Astrocyte (in vitro differentiated cells and primary cell): ENCODE measurements at regions not wholly inside any gene's neighbourhood (a gene's known extent, or its start where the extent isn't known, plus 50 kb on each side); places are given as distances from the start of the nearest gene placed in this dataset.

Source experiments
- DNase-seq: peaks from one replicate; pipeline ENCODE4 v3.0.0-alpha.2; 2010; ENCODE audit warnings: low read depth
- FAIRE-seq: peaks from 2 replicates; lab custom pipeline; 2011; peaks lifted over from hg19 to GRCh38; lab: Jason Lieb, UNC
- H2AFZ ChIP-seq: 2 replicates; pipeline ENCODE4 v1.6.0; 2012; ENCODE audit warnings: low read depth, low read length, inconsistent platforms
- H3K27ac ChIP-seq: 2 replicates; pipeline ENCODE4 v1.5.1; 2011; ENCODE audit warnings: low read depth, low read length, inconsistent platforms
- H3K27me3 ChIP-seq: 2 replicates; pipeline ENCODE4 v1.6.0; 2011; ENCODE audit warnings: low read length, inconsistent platforms; ENCODE audit not compliant: insufficient read depth
- H3K36me3 ChIP-seq: 2 replicates; pipeline ENCODE4 v1.5.1; 2011; ENCODE audit warnings: low read length, inconsistent platforms; ENCODE audit not compliant: insufficient read depth
- H3K4me1 ChIP-seq: 2 replicates; pipeline ENCODE4 v1.5.1; 2011; ENCODE audit warnings: low read length, inconsistent platforms; ENCODE audit not compliant: insufficient read depth
- H3K4me2 ChIP-seq: 2 replicates; pipeline ENCODE4 v1.6.0; 2012; ENCODE audit warnings: low read length, inconsistent platforms
- H3K4me3 ChIP-seq: 2 replicates; pipeline ENCODE4 v1.5.1; 2011; ENCODE audit warnings: low read depth, mild to moderate bottlenecking, low read length, inconsistent platforms; ENCODE audit not compliant: insufficient read depth
- H3K79me2 ChIP-seq: 2 replicates; pipeline ENCODE4 v1.6.0; 2012; ENCODE audit warnings: mild to moderate bottlenecking, low read length, inconsistent platforms; ENCODE audit not compliant: insufficient read depth
- H3K9ac ChIP-seq: 2 replicates; pipeline ENCODE4 v1.6.0; 2012; ENCODE audit warnings: mild to moderate bottlenecking, low read length, inconsistent platforms
- H3K9me3 ChIP-seq: 2 replicates; pipeline ENCODE4 v1.5.1; 2012; ENCODE audit warnings: low read depth, mild to moderate bottlenecking, low read length, inconsistent platforms; ENCODE audit not compliant: insufficient read depth
- H4K20me1 ChIP-seq: 2 replicates; pipeline ENCODE4 v1.6.0; 2012; ENCODE audit warnings: low read length, inconsistent platforms; ENCODE audit not compliant: insufficient read depth
- H3K27ac Mint-ChIP-seq: one replicate; pipeline ENCODE4 v1.8.0; 2021; ENCODE audit warnings: mild to moderate bottlenecking, mixed read lengths; ENCODE audit not compliant: unreplicated experiment
- H3K27me3 Mint-ChIP-seq: one replicate; pipeline ENCODE4 v1.8.0; 2021; ENCODE audit warnings: low read depth, mixed read lengths; ENCODE audit not compliant: unreplicated experiment
- H3K36me3 Mint-ChIP-seq: one replicate; pipeline ENCODE4 v1.8.0; 2021; ENCODE audit warnings: low read depth, mixed read lengths; ENCODE audit not compliant: unreplicated experiment
- H3K4me1 Mint-ChIP-seq: one replicate; pipeline ENCODE4 v1.8.0; 2021; ENCODE audit warnings: low read depth, mixed read lengths; ENCODE audit not compliant: unreplicated experiment
- H3K4me3 Mint-ChIP-seq: one replicate; pipeline ENCODE4 v1.8.0; 2021; ENCODE audit warnings: mild to moderate bottlenecking, moderate library complexity, mixed read lengths; ENCODE audit not compliant: unreplicated experiment
- H3K9me3 Mint-ChIP-seq: one replicate; pipeline ENCODE4 v1.8.0; 2021; ENCODE audit warnings: mild to moderate bottlenecking, mixed read lengths; ENCODE audit not compliant: unreplicated experiment
- EZH2 ChIP-seq: IDR thresholded peaks from 2 replicates; pipeline ENCODE4 v1.6.1; 2012; ENCODE audit warnings: mild to moderate bottlenecking, low read length, inconsistent platforms; ENCODE audit not compliant: insufficient read depth
- TF ChIP-seq, protein P1 (sequence below): IDR thresholded peaks from 2 replicates; pipeline ENCODE4 v1.5.1; 2011; ENCODE audit warnings: low read depth, mild to moderate bottlenecking, inconsistent platforms, low read length, moderate library complexity; ENCODE audit not compliant: insufficient read depth

DNA sequence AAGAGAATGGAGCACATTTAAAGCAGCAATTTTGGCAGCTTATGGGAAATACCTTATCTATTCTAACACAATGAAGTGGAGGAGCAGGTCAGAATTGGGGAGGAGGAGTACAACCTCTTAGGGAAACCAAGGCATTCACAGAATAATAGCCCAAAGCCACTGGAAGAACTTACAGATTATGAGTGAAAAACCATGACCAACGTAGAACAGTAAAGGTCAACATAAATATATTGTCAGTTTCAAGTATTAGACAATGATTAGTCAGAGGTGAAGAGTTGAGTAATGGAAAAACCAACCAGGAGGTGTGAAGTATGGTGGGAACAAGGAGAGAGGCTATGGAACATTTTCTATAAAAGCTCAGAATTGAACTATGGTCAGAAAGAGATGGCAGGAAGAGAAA, 304.3 kb upstream of the SP4 start:
- Histone ChIP-seq H4K20me1 (no peaks in the 10 kb centered on the region), H3K9me3 (no peaks in the 10 kb centered on the region), H3K79me2 (no peaks in the 10 kb centered on the region), H3K4me2 (no peak overlapping the region), H3K4me3 (no peak overlapping the region), H3K9ac (no peak overlapping the region), H3K27me3 (no peaks in the 10 kb centered on the region), H3K36me3 (no peaks in the 10 kb centered on the region), H3K27ac (no peak overlapping the region), H2AFZ (no peak overlapping the region), H3K4me1 (no peaks in the 10 kb centered on the region)
- H3K27ac Mint-ChIP-seq: no peak overlapping the region
- H3K9me3 Mint-ChIP-seq: no peaks in the 10 kb centered on the region
- TF ChIP-seq, protein P1, sequence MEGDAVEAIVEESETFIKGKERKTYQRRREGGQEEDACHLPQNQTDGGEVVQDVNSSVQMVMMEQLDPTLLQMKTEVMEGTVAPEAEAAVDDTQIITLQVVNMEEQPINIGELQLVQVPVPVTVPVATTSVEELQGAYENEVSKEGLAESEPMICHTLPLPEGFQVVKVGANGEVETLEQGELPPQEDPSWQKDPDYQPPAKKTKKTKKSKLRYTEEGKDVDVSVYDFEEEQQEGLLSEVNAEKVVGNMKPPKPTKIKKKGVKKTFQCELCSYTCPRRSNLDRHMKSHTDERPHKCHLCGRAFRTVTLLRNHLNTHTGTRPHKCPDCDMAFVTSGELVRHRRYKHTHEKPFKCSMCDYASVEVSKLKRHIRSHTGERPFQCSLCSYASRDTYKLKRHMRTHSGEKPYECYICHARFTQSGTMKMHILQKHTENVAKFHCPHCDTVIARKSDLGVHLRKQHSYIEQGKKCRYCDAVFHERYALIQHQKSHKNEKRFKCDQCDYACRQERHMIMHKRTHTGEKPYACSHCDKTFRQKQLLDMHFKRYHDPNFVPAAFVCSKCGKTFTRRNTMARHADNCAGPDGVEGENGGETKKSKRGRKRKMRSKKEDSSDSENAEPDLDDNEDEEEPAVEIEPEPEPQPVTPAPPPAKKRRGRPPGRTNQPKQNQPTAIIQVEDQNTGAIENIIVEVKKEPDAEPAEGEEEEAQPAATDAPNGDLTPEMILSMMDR: no peak
- no peak for TF ChIP-seq EZH2
- H3K36me3 Mint-ChIP-seq: no peaks in the 10 kb centered on the region
- no peaks in the 10 kb centered on the region for H3K27me3 Mint-ChIP-seq
- no peaks in the 10 kb centered on the region for H3K4me1 Mint-ChIP-seq
- DNase-seq (no peak), FAIRE-seq (no peak)
- no peak overlapping the region for H3K4me3 Mint-ChIP-seq

DNA sequence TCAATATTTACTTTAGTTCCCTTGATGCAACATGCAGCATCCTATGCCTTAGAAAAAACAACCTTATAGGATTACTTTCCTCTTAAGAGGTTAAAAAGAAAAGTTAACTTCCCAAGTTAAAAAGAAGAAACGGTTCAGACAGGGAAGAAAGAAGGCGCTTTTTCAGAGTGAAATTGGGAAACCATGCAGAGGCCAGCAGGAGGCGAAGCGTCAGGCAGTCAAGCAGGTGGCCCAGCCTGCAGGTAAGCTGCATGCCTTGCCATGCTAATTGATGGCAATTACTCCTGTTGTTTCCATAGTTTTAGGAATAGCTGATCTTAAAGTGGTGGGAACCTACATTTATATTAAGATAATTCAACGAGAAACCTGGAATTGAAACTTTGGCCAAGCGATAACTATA, 302.6 kb upstream of the SP4 start:
- H3K79me2 ChIP-seq: no peaks in the 10 kb centered on the region
- no peak overlapping the region for H3K9ac ChIP-seq
- no peak overlapping the region for H2AFZ ChIP-seq
- H3K36me3 ChIP-seq: no peaks in the 10 kb centered on the region
- H3K4me1 ChIP-seq: no peaks in the 10 kb centered on the region
- no peak overlapping the region for H3K4me2 ChIP-seq
- no peaks in the 10 kb centered on the region for H4K20me1 ChIP-seq
- FAIRE-seq: no peak
- H3K27ac ChIP-seq: no peak overlapping the region
- H3K36me3 Mint-ChIP-seq: no peaks in the 10 kb centered on the region
- TF ChIP-seq, protein P1: no peak
- TF ChIP-seq EZH2: no peak
- H3K4me3 ChIP-seq: no peak overlapping the region
- no peak for DNase-seq
- no peaks in the 10 kb centered on the region for H3K9me3 ChIP-seq
- H3K27me3 ChIP-seq: no peaks in the 10 kb centered on the region
- no peaks in the 10 kb centered on the region for H3K9me3 Mint-ChIP-seq
- H3K4me1 Mint-ChIP-seq: no peaks in the 10 kb centered on the region
- peaks cover 2% of the 10 kb centered on the region for H3K27me3 Mint-ChIP-seq
- H3K4me3 Mint-ChIP-seq: no peak overlapping the region
- no peak overlapping the region for H3K27ac Mint-ChIP-seq

DNA sequence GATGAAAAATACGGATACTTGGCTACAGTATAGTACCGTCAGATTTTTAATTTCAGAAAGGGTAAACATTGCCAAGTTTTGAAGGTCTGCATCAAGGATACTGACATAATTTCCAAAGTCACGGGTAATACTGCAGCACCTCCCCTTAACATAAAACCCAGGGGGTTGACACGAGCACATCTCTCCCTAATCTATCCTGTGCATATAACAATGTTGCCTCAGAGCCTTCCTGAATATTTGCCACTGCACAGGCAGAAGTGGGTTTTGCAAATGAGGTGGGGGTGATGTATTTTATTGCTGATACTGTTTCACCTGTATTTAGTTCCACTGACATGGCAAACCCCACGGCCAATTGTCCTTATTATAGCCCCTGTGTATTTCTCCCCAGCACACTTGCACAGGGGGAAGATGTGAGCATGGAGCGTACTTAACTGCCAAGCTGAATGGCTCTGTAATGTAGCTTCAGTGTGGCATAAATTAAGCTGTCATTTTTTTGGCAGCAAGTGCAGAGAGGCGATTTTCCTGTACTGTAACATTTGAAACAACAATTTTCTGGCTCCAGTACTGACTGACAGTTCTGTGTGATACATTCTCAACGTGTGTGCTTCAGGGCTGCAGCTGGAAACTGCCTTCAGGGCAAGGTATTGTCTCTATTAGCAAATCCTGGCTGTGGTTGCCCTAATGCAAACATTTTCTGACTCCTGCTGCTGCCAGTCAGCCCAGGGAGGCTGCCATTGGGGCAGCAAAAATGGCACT, 299.6 kb upstream of the SP4 start:
- no peak overlapping the region for H3K4me2 ChIP-seq

More for the DNA sequence above, 299.6 kb upstream of the SP4 start:
- Mint-ChIP-seq H3K4me3 (no peak overlapping the region), H3K9me3 (no peaks in the 10 kb centered on the region), H3K36me3 (no peaks in the 10 kb centered on the region), H3K27ac (no peak overlapping the region), H3K27me3 (peaks cover 2% of the 10 kb centered on the region), H3K4me1 (no peaks in the 10 kb centered on the region)
- H3K27me3 ChIP-seq: no peaks in the 10 kb centered on the region
- H3K9ac ChIP-seq: no peak overlapping the region
- H4K20me1 ChIP-seq: no peaks in the 10 kb centered on the region
- no peaks in the 10 kb centered on the region for H3K79me2 ChIP-seq
- DNase-seq (no peak), FAIRE-seq (no peak)
- no peaks in the 10 kb centered on the region for H3K36me3 ChIP-seq
- H3K27ac ChIP-seq: no peak overlapping the region
- no peaks in the 10 kb centered on the region for H3K4me1 ChIP-seq
- no peak for TF ChIP-seq EZH2
- TF ChIP-seq, protein P1: no peak
- H2AFZ ChIP-seq: no peak overlapping the region
- H3K9me3 ChIP-seq: no peaks in the 10 kb centered on the region
- no peak overlapping the region for H3K4me3 ChIP-seq
